ENCODE measurements at regions not wholly inside any gene's neighbourhood (a gene's known extent, or its start where the extent isn't known, plus 50 kb on each side); places are given as distances from the start of the nearest gene placed in this dataset.
"Not testable (repeated sequence)": the region's sequence is repeated elsewhere in the genome, so short reads cannot be mapped to it uniquely, and the experiment has no call there.

DNA sequence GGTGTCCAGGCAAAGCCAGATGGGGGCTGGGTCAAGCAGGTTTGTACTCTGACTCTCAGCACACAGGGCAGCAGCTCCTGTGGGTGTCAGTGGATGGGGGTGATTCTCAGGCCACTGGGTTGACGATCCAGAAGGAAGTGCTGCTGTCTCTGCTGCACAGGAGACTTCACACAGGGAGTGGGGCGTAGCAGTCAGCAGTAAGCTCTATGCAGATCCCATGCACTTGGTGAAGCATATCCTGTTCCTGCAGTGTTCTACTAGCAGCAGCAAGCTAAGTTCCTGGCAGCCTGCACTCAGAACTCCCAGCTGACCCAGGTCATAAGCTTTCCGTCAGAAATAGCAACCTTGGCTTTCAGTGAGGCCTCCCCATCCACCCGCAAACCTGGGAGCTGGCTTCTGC is 117.6 kb upstream of the NDST3 start:
- Histone ChIP-seq H3K23me2 (ENCODE audit: insufficient read length, low read depth, low read length, poor library complexity, severe bottlenecking) (no peaks in the 10 kb centered on the region), H3K56ac (ENCODE audit: insufficient read length, low read depth, low read length) (no peak overlapping the region), H3K27me3 (ENCODE audit: insufficient read depth, low read length) (no peaks in the 10 kb centered on the region), H3K9ac (ENCODE audit: extremely low read depth, insufficient read length, low read length) (no peak overlapping the region), H3T11ph (ENCODE audit: low read length) (no peak overlapping the region), H2BK15ac (ENCODE audit: low read depth, low read length) (no peak overlapping the region), H3K79me1 (ENCODE audit: insufficient read depth, low read depth, low read length, poor library complexity, severe bottlenecking) (no peaks in the 10 kb centered on the region), H2AK5ac (ENCODE audit: insufficient read length, low read length) (no peak overlapping the region), H3K9me3 (ENCODE audit: control insufficient read depth, low read depth, low read length) (no peaks in the 10 kb centered on the region), H2BK12ac (ENCODE audit: insufficient read length, low read depth, low read length) (no peak overlapping the region), H3K14ac (ENCODE audit: insufficient read depth, low read length) (no peak overlapping the region), H3K4me2 (ENCODE audit: insufficient read depth, insufficient read length, low read length) (no peak overlapping the region), H3K79me2 (ENCODE audit: insufficient read depth, low read length) (no peaks in the 10 kb centered on the region), H4K20me1 (ENCODE audit: control insufficient read depth, insufficient read depth, insufficient read length) (no peaks in the 10 kb centered on the region), H2BK120ac (ENCODE audit: low read depth, low read length, poor library complexity, severe bottlenecking) (no peak overlapping the region), H2BK20ac (ENCODE audit: low read depth, low read length, poor library complexity, severe bottlenecking) (no peak overlapping the region), H3K23ac (ENCODE audit: insufficient read length, low read depth, low read length) (no peak overlapping the region), H2AFZ (ENCODE audit: low read length) (no peak overlapping the region), H4K8ac (replicated peaks; ENCODE audit: insufficient read length, low read depth, low read length) (no peak overlapping the region), H2BK5ac (ENCODE audit: insufficient read length, low read length) (no peak overlapping the region), H3K27ac (ENCODE audit: insufficient read length, low read depth, low read length) (no peak overlapping the region), H3K4ac (ENCODE audit: low read depth, low read length) (no peak overlapping the region), H4K5ac (ENCODE audit: insufficient read length, low read depth, low read length) (no peak overlapping the region), H4K91ac (ENCODE audit: insufficient read length, low read depth, low read length) (no peak overlapping the region), H3K18ac (ENCODE audit: insufficient read length, low read depth, low read length) (no peak overlapping the region), H3K4me1 (ENCODE audit: insufficient read depth, low read length) (peaks cover 2% of the 10 kb centered on the region; the same call in 1 of the 2 replicates)
- DNase-seq, result no peak
- no CpG with 5 or more reads among the region's 4 CpGs for WGBS (ENCODE audit: extremely low coverage, insufficient read length, low lambda C conversion rate)
- Mint-ChIP-seq H3K36me3 (ENCODE audit: insufficient read depth in 1 of 3, low read depth in 3 of 3) (peaks cover 5 to 11% (median 9%) of the 10 kb centered on the region in 3 experiments; a peak in 5 of 7 replicates), H3K27ac (peak overlapping the region in 1 of 3 experiments; percentile 14; a peak in 1 of 7 replicates), H3K4me3 (no peak overlapping the region), H3K27me3 (ENCODE audit: low read depth) (no peaks in the 10 kb centered on the region), H3K4me1 (peaks cover 22 to 36% of the 10 kb centered on the region in 2 experiments), H3K9me3 (peaks cover 6 to 15% of the 10 kb centered on the region in 2 experiments; a peak in 4 of 5 replicates)
- TF ChIP-seq, protein P1, sequence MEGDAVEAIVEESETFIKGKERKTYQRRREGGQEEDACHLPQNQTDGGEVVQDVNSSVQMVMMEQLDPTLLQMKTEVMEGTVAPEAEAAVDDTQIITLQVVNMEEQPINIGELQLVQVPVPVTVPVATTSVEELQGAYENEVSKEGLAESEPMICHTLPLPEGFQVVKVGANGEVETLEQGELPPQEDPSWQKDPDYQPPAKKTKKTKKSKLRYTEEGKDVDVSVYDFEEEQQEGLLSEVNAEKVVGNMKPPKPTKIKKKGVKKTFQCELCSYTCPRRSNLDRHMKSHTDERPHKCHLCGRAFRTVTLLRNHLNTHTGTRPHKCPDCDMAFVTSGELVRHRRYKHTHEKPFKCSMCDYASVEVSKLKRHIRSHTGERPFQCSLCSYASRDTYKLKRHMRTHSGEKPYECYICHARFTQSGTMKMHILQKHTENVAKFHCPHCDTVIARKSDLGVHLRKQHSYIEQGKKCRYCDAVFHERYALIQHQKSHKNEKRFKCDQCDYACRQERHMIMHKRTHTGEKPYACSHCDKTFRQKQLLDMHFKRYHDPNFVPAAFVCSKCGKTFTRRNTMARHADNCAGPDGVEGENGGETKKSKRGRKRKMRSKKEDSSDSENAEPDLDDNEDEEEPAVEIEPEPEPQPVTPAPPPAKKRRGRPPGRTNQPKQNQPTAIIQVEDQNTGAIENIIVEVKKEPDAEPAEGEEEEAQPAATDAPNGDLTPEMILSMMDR (conservative IDR thresholded peaks at IDR 0.05), result no peak

DNA sequence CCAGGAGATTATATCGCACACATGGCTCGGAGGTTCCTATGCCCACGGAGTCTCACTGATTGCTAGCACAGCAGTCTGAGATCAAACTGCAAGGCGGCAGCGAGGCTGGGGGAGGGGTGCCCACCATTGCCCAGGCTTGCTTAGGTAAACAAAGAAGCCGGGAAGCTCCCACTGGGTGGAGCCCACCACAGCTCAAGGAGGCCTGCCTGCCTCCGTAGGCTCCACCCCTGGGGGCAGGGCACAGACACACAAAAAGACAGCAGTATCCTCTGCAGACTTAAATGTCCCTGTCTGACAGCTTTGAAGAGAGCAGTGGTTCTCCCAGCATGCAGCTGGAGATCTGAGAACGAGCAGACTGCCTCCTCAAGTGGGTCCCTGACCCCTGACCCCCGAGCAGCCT is 112.0 kb upstream of the NDST3 start:
- H4K8ac ChIP-seq (replicated peaks; ENCODE audit: insufficient read length, low read depth, low read length); H3K14ac ChIP-seq (ENCODE audit: insufficient read depth, low read length); H2AFZ ChIP-seq (ENCODE audit: low read length); H3K56ac ChIP-seq (ENCODE audit: insufficient read length, low read depth, low read length); H4K20me1 ChIP-seq (ENCODE audit: control insufficient read depth, insufficient read depth, insufficient read length); H2BK20ac ChIP-seq (ENCODE audit: low read depth, low read length, poor library complexity, severe bottlenecking); H4K91ac ChIP-seq (ENCODE audit: insufficient read length, low read depth, low read length); H3K27ac Mint-ChIP-seq; H3K9ac ChIP-seq (ENCODE audit: extremely low read depth, insufficient read length, low read length); H3K27me3 ChIP-seq (ENCODE audit: insufficient read depth, low read length); H3K4me3 Mint-ChIP-seq; H3K9me3 ChIP-seq (ENCODE audit: control insufficient read depth, low read depth, low read length); H2BK5ac ChIP-seq (ENCODE audit: insufficient read length, low read length); H3K79me2 ChIP-seq (ENCODE audit: insufficient read depth, low read length); H3T11ph ChIP-seq (ENCODE audit: low read length); H4K5ac ChIP-seq (ENCODE audit: insufficient read length, low read depth, low read length); H2BK15ac ChIP-seq (ENCODE audit: low read depth, low read length); H3K18ac ChIP-seq (ENCODE audit: insufficient read length, low read depth, low read length); H3K4ac ChIP-seq (ENCODE audit: low read depth, low read length); H3K79me1 ChIP-seq (ENCODE audit: insufficient read depth, low read depth, low read length, poor library complexity, severe bottlenecking); H3K23me2 ChIP-seq (ENCODE audit: insufficient read length, low read depth, low read length, poor library complexity, severe bottlenecking); H3K4me2 ChIP-seq (ENCODE audit: insufficient read depth, insufficient read length, low read length); H2BK12ac ChIP-seq (ENCODE audit: insufficient read length, low read depth, low read length); H2AK5ac ChIP-seq (ENCODE audit: insufficient read length, low read length); H3K27me3 Mint-ChIP-seq (ENCODE audit: low read depth); H3K23ac ChIP-seq (ENCODE audit: insufficient read length, low read depth, low read length); H3K27ac ChIP-seq (ENCODE audit: insufficient read length, low read depth, low read length); H3K4me1 ChIP-seq (ENCODE audit: insufficient read depth, low read length); H2BK120ac ChIP-seq (ENCODE audit: low read depth, low read length, poor library complexity, severe bottlenecking): not testable (repeated sequence)
- H3K9me3 Mint-ChIP-seq, result peaks cover 14 to 18% of the 10 kb centered on the region in 2 experiments
- WGBS (ENCODE audit: extremely low coverage, insufficient read length, low lambda C conversion rate), result no CpG with 5 or more reads among the region's 9 CpGs
- peaks cover 5 to 26% (median 16%) of the 10 kb centered on the region in 3 experiments; a peak in 5 of 7 replicates for H3K36me3 Mint-ChIP-seq (ENCODE audit: insufficient read depth in 1 of 3, low read depth in 3 of 3)
- DNase-seq, result peak; percentile 65
- H3K4me1 Mint-ChIP-seq, result peaks cover 25 to 31% of the 10 kb centered on the region in 2 experiments

All from H9 (cell line).